Panc1 (cell line): ENCODE measurements at regions not wholly inside any gene's neighbourhood (a gene's known extent, or its start where the extent isn't known, plus 50 kb on each side); places are given as distances from the start of the nearest gene placed in this dataset.

Experiments
- CTCF ChIP-seq: fragments of 450-650 bp; IDR thresholded peaks from 2 replicates; pipeline ENCODE4 v1.5.1; 2017; ENCODE audit warnings: mild to moderate bottlenecking
- POLR2AphosphoS5 ChIP-seq: IDR thresholded peaks from 2 replicates; pipeline ENCODE4 v1.6.1; 2012; ENCODE audit warnings: mild to moderate bottlenecking, low read depth, low read length, moderate library complexity

DNA sequence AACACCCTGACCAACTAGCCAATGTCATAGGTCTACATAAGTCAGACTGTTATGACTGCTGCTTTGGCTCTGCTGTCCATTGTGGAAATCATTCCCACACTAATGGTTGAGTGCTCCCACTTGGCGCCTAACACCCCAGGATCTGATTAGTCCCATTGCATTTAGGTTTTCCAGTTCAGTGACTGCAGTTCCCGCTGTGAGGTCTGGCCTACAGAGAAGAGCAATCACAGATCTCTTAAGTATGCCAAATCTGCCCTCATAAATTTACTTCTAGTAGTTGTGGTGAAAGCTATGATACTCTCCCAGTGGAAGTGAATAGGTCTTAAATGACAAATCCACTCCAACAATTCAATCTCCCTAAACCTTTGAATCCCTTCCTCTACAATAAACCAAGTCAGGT, 77.3 kb upstream of the IL2 start:
- TF ChIP-seq POLR2AphosphoS5 (no peak), CTCF (no peak)
